Posterior cingulate gyrus (tissue), 11 donors: ENCODE measurements at regions not wholly inside any gene's neighbourhood (a gene's known extent, or its start where the extent isn't known, plus 50 kb on each side); places are given as distances from the start of the nearest gene placed in this dataset.

Source experiments
- DNase-seq, 10 donors: peaks; one replicate each; pipeline versions ENCODE4 v3.0.0 to v3.0.0-alpha.2; 2020 to 2021; ENCODE audit warnings: mixed read lengths in 3 of 10
- intact Hi-C: fragments of 100-400 bp; cut with DNase I; formaldehyde crosslinking; loops from one replicate; pipeline ENCODE4 v1.15.1; 2023

GRCh38 chr19:31164791-31165251, 184.4 kb downstream of the TSHZ3 start:
- no peak for DNase-seq
- intact Hi-C loops, result no loop called here

DNA sequence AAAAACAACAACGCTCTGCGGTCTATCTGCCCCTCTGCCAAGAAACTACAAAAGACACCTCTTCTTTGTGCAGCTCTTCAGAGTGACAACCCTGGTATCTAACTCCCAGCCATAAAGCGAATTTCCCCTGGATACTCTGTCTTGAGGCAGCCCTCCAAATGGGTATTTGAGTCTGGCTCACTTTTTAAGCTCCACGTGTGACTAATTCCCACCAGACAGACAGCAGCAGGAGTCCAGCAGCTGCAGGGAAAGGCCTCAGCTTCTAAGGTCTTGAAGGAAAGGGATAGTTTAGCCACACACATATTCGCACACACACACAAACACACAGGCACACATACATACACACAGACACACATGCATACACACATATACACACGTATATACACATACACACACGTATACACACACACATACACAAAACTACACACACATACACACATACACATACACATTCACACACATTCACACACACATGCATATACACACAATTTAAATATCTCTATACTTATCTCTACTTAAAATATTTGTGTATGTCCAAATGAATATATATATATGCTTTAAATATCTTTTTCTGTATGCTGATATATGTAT, 188.8 kb downstream of the TSHZ3 start:
- no peak for DNase-seq
- intact Hi-C loops, result no loop called here

DNA sequence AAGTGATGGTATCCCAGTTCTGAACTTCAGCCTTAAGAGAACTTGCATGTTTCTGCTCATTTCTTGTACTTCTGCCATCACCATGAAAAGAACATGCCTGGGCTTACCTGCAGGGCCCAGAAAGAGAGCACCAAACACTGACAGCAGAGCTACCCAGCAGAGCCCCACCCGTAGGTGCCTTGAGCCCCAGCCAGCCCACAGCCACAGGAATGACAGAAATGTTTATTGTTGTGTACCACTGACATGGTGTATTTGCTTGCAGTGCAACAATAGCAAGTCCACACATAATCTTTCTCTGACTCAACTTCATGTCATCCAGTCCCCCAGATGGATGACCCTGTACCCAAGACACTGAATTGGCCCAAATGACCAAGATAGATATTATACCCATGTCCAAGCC, 195.2 kb downstream of the TSHZ3 start:
- no peak for DNase-seq
- intact Hi-C loops, result no loop called here

- DNase-seq, result no peak
- intact Hi-C loops, result no loop called here
Measured at GRCh38 chr19:31152906-31153305, 196.3 kb downstream of the TSHZ3 start.

GRCh38 chr19:31149441-31149941, 199.7 kb downstream of the TSHZ3 start:
- intact Hi-C loops, result no loop called here
- no peak for DNase-seq

GRCh38 chr19:31148671-31149070, 200.6 kb downstream of the TSHZ3 start:
- no peak for DNase-seq
- intact Hi-C loops, result no loop called here

DNA sequence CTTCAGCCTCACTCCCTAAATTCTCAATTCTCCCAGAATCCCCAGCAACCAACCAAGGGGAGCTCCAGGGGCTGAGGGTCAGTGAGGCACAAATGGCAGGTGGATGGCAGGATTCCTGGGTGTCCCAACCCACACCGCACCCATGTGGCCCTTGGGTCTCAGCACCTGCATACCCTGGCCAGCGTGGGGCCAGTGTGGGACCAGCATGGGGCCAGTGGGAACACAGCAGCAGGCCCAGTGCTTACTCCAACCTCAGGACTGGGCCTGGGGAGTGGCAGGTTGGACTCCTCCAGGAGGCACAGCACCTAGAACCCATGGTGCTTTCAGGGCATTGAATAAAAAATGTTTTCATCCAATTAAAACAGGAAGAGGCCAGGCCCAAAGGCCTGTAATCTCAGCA, 202.0 kb downstream of the TSHZ3 start:
- DNase-seq, result no peak
- intact Hi-C loops, result no loop called here

DNA sequence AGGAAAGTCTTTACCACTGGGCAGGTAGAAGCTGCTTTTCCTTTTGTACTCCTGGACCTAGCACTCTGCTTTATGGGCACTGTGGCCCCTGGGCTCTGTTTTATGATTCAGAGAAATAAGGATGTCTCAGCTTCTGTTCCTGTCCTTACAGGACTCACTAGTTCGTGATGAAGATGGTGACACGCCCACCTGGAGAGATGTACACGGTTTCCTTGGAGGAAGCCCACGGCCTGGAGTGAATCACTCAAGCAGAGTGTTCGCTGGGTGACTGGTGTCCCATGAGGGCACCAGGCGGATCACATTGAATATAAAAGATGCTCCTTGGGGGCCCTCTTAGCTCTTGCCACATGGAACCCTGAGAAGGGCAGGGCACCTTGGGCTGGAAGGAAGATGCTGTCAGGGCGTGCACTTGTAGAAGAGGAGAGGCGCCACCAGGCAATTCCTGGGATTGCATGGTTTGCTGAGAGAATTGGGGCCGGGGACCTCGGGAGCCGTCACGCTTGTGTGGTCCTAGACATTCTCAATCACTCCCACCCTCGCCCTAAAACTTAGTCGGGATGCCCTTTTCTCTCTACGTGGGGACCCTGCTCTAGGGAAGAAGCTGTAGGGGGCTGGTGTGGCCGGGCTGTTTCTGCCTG, 202.6 kb downstream of the TSHZ3 start:
- intact Hi-C loops, result no loop called here
- no peak for DNase-seq

GRCh38 chr19:31146015-31146414, 203.2 kb downstream of the TSHZ3 start:
- intact Hi-C loops, result no loop called here
- no peak for DNase-seq

DNA sequence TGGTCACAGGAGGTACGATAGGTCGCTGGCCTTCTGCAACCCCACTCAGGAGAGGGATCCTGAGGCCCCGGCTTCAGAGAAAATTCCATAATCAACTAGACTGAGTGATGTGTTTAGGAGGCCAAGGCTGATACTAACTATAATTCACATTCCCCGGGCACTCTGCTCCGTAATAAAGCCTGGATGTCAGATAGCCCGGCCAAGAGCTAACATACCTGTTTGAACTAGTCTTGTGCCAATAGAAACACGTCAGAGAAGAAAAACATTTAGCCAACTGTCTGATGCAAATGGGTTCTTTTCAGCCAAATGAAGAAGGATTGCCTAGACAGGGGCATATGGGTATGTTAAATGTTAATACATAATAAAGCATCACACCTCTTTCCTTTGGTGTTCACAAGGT, 204.2 kb downstream of the TSHZ3 start:
- intact Hi-C loops, result no loop called here
- DNase-seq, result no peak

- DNase-seq, result no peak
- intact Hi-C loops, result no loop called here
Measured at GRCh38 chr19:31144075-31144870, 205.0 kb downstream of the TSHZ3 start.

DNA sequence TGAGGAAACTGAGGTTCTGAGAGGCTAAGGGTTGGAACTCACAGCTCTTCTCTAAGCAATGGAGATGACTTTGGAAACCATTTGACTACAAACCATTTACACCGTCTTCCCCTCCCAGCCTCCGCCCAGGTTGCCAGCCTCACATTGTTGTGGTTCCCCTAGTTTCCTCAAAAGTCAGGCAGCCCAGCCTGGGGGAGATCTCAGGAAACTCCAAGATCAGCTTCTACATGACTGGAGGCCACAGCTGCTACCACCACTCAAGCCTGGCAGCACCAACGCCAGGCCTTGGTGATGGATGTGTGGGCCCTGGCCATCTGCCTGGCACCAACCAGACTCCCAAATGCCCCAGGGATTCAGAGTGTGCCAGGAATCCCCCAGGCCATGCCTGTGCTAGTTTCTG, 207.9 kb downstream of the TSHZ3 start:
- intact Hi-C loops, result no loop called here

GRCh38 chr19:31140717-31141116, 208.5 kb downstream of the TSHZ3 start:
- intact Hi-C loops, result no loop called here
- no peak for DNase-seq

More for the DNA sequence above, 207.9 kb downstream of the TSHZ3 start:
- no peak for DNase-seq

GRCh38 chr19:31139871-31140505, 209.2 kb downstream of the TSHZ3 start:
- no peak for DNase-seq
- intact Hi-C loops, result no loop called here

GRCh38 chr19:31138077-31138476, 211.2 kb downstream of the TSHZ3 start:
- DNase-seq, result no peak
- intact Hi-C loops, result no loop called here

- intact Hi-C loops, result no loop called here
Measured at GRCh38 chr19:31135841-31136240, 213.4 kb downstream of the TSHZ3 start.

DNA sequence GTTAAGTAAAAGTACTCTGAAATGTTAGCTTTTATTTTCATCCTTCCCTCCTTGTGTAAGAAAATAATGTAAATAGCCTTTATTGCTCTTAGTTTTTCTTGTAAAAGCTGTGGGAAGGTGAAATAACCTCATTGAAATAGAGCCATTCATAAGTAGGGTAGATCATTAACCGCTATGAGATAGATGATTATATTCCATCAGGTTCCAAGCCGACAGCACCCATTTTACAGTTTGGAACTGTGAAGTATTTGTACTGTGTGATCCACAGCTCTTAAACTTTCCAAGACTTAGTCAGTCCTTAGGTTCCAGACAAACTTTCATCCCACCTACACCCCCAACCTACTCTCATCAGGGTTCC, 216.5 kb downstream of the TSHZ3 start:
- DNase-seq, result no peak
- intact Hi-C loops, result no loop called here

More at GRCh38 chr19:31135841-31136240, 213.4 kb downstream of the TSHZ3 start:
- DNase-seq, result no peak

DNA sequence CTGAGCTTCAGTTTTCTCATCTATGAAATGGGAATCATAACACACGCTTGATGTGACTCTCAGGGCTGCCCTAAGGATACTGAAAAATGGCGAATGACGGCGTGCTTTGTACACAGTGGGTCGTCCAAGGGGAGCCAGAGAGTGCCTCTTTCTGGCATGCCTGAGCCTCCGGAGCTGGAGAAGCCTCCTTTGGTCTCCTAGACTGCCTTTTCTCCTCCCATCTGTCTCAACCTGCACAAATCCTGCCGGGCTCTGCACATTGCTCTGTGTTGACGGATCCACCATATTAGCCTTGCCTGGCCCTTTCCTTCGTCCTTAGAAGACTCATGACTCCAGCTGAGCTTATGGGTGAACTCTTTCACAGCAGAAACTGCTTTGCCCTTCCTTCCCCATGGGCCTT, 220.9 kb downstream of the TSHZ3 start:
- DNase-seq, result no peak
- intact Hi-C loops, result no loop called here

- DNase-seq, result peak in 2 of 10 donors; percentile 12 to 74
- intact Hi-C loops, result no loop called here
Measured at GRCh38 chr19:31127134-31127967, 221.9 kb downstream of the TSHZ3 start.

DNA sequence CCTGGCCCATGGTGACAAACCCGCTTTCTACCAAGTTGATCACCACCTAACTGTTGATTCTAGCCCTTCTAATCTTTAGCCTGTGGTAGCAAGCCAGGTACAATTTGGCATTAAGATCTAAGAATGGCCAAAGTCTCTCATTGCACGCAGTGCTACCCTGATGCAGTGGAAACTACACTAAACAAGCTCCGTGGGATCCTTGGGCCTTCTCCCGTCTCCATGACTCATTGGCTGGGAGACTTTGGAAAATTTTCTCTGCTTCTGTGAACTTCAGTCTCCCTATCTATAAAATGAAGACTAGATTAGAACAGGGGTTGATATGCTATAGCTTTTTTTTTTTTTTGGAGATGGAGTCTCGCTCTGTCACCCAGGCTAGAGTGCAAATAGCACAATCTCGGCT, 223.0 kb downstream of the TSHZ3 start:
- no peak for DNase-seq
- intact Hi-C loops, result no loop called here
